K562 (cell line): ENCODE measurements at regions not wholly inside any gene's neighbourhood (a gene's known extent, or its start where the extent isn't known, plus 50 kb on each side); places are given as distances from the start of the nearest gene placed in this dataset.
"Not testable (repeated sequence)": the region's sequence is repeated elsewhere in the genome, so short reads cannot be mapped to it uniquely, and the experiment has no call there.

Source experiments
- ATAC-seq: fragments of 200-7000 bp; cut with Tn5 transposase; 3 replicates; pipeline ENCODE4 v1.9.1; 2020; ENCODE audit warnings: moderate library complexity
- BruUV-seq: library from RNA; stranded (reverse); fragments of 400-500 nt; replicated peaks from 2 replicates; lab custom pipeline; 2021; lab: Mats Ljungman, UMichigan
- CTCF ChIA-PET: fragments of 300-600 bp; formaldehyde crosslinking; extraction: SDS; loops from one replicate; lab custom pipeline; 2021; ENCODE audit warnings: low intra/inter-chr PET ratio; lab: Yijun Ruan, JAX
- POLR2A ChIA-PET: fragments of 300-600, 350-650 bp; sonication (Branson Sonifier 250); formaldehyde crosslinking; extraction: SDS; loops from one replicate; lab custom pipeline; 2021; ENCODE audit warnings: antibody characterized with exemption, inconsistent platforms; lab: Yijun Ruan, JAX
- DNase-seq, 4 experiments: peaks; one replicate each; pipeline versions ENCODE4 v3.0.0 to v3.0.0-alpha.2; 2011 to 2018; ENCODE audit warnings: low spot score in 3 of 4, mixed read lengths in 3 of 4; ENCODE audit errors: extremely low read depth in 1 of 4
- FAIRE-seq: peaks from 2 replicates; lab custom pipeline; 2011; peaks lifted over from hg19 to GRCh38; lab: Jason Lieb, UNC
- H2AFZ ChIP-seq: 2 replicates; pipeline ENCODE4 v1.6.0; 2011; ENCODE audit warnings: low read depth, low read length, control low read depth, inconsistent platforms
- H3K27ac ChIP-seq: fragments of 200-600 bp; 3 replicates; pipeline ENCODE4 v1.8.0; 2011; ENCODE audit warnings: low read depth, mild to moderate bottlenecking, control low read depth, inconsistent platforms, low read length, moderate library complexity, mixed read lengths; ENCODE audit errors: extremely low read depth
- H3K27me3 ChIP-seq, 2 experiments: fragments of 300-600 bp in 1 of 2; 2 replicates in 1 of 2; 3 replicates in 1 of 2; pipeline versions ENCODE4 v1.6.0 to v1.8.0; 2011; ENCODE audit warnings: inconsistent platforms in 2 of 2, low read length in 2 of 2, mild to moderate bottlenecking in 1 of 2, mixed read lengths in 1 of 2, moderate library complexity in 1 of 2; ENCODE audit not compliant: control insufficient read depth in 2 of 2, insufficient read depth in 2 of 2
- H3K36me3 ChIP-seq: fragments of 300-600 bp; 3 replicates; pipeline ENCODE4 v1.8.0; 2011; ENCODE audit warnings: mild to moderate bottlenecking, low read length, inconsistent platforms; ENCODE audit not compliant: control insufficient read depth, insufficient read depth
- H3K4me1 ChIP-seq, 2 experiments: fragments of 200-600 bp in 1 of 2; replicated peaks in 1 of 2; 2 replicates in 1 of 2; 3 replicates in 1 of 2; pipeline versions ENCODE4 v1.5.1 to v1.8.0; 2011; ENCODE audit warnings: inconsistent platforms in 2 of 2, low read length in 2 of 2, mild to moderate bottlenecking in 1 of 2, mixed read lengths in 1 of 2, moderate library complexity in 1 of 2; ENCODE audit not compliant: control insufficient read depth in 2 of 2, insufficient read depth in 2 of 2
- H3K4me2 ChIP-seq: 2 replicates; pipeline ENCODE4 v1.6.1; 2011; ENCODE audit warnings: low read length, control low read depth, inconsistent platforms, mixed read lengths; ENCODE audit not compliant: insufficient read depth
- H3K4me3 ChIP-seq: fragments of 200-600 bp; sonication (generic), shearing (Covaris generic); 2 replicates; pipeline ENCODE4 v1.5.1; 2016; ENCODE audit warnings: control low read depth, inconsistent platforms
- H3K79me2 ChIP-seq: fragments of 200-600 bp; 3 replicates; pipeline ENCODE4 v1.8.0; 2011; ENCODE audit warnings: low read length, inconsistent platforms; ENCODE audit not compliant: control insufficient read depth, insufficient read depth
- H3K9ac ChIP-seq, 2 experiments: 2 replicates each; pipeline versions ENCODE4 v1.6.0 to v1.6.1; 2011; ENCODE audit warnings: low read depth in 2 of 2, low read length in 2 of 2, control low read depth in 1 of 2, inconsistent platforms in 1 of 2, mild to moderate bottlenecking in 1 of 2, mixed read lengths in 1 of 2; ENCODE audit not compliant: insufficient read depth in 1 of 2
- H3K9me1 ChIP-seq: one replicate; pipeline ENCODE4 v1.6.0; 2011; ENCODE audit warnings: inconsistent platforms, mild to moderate bottlenecking, low read length, moderate library complexity; ENCODE audit not compliant: control insufficient read depth, insufficient read depth
- H3K9me3 ChIP-seq: replicated peaks from 2 replicates; pipeline ENCODE4 v1.5.1; 2011; ENCODE audit warnings: low read depth, low read length, inconsistent platforms; ENCODE audit not compliant: control insufficient read depth, insufficient read depth
- H4K20me1 ChIP-seq: replicated peaks from 2 replicates; pipeline ENCODE4 v1.6.1; 2011; ENCODE audit warnings: low read length, inconsistent platforms, mixed read lengths; ENCODE audit not compliant: control insufficient read depth, insufficient read depth
- CCAR2 ChIP-seq: fragments of 200-400 bp; formaldehyde crosslinking; IDR thresholded peaks from 2 replicates; pipeline ENCODE4 v1.6.1; 2017; ENCODE audit warnings: mild to moderate bottlenecking, low read depth, low read length
- CHD4 ChIP-seq: fragments of 200-600 bp; sonication (generic); IDR thresholded peaks from 3 replicates; pipeline ENCODE4 v1.6.1; 2012; ENCODE audit warnings: low read depth, mild to moderate bottlenecking, mixed read lengths, low read length, inconsistent platforms; ENCODE audit not compliant: insufficient read depth, insufficient replicate concordance, poor library complexity, severe bottlenecking
- DDX20 ChIP-seq: fragments of 450-650 bp; IDR thresholded peaks from 2 replicates; pipeline ENCODE4 v1.6.1; 2016; ENCODE audit warnings: missing genetic modification characterization, low read depth, mild to moderate bottlenecking, missing compliant biosample characterization, moderate library complexity
- ETS2 ChIP-seq: IDR thresholded peaks from 2 replicates; pipeline ENCODE4 v1.6.1; 2016; ENCODE audit warnings: borderline replicate concordance, missing genetic modification characterization, mild to moderate bottlenecking, moderate library complexity, missing compliant biosample characterization; ENCODE audit not compliant: poor library complexity, severe bottlenecking
- FOXK2 ChIP-seq, 2 experiments: fragments of 450-650 bp; IDR thresholded peaks in 1 of 2; conservative IDR thresholded peaks in 1 of 2; 2 replicates each; pipeline ENCODE4 v1.6.1; 2016; ENCODE audit warnings: low read depth in 2 of 2, mild to moderate bottlenecking in 1 of 2
- NCOA1 ChIP-seq: fragments of 450-650 bp; IDR thresholded peaks from 2 replicates; pipeline ENCODE4 v1.6.1; 2016; ENCODE audit warnings: low read depth
- ZC3H8 ChIP-seq: fragments of 450-650 bp; IDR thresholded peaks from 2 replicates; pipeline ENCODE4 v1.6.1; 2017
- ZNF436 ChIP-seq: fragments of 250-450, 450-650 bp; sonication (Bioruptor Pico); formaldehyde crosslinking; IDR thresholded peaks from 2 replicates; pipeline ENCODE4 v1.7.0; 2020; ENCODE audit warnings: mild to moderate bottlenecking
- ZNF707 ChIP-seq: fragments of 250-450 bp; sonication (Bioruptor Pico); conservative IDR thresholded peaks from 2 replicates; pipeline ENCODE4 v1.8.0; 2022; ENCODE audit warnings: inconsistent platforms, mild to moderate bottlenecking, moderate library complexity
- ZNF780A ChIP-seq: fragments of 250-450 bp; sonication (Bioruptor Pico); IDR thresholded peaks from 2 replicates; pipeline ENCODE4 v1.5.0; 2021; ENCODE audit warnings: mild to moderate bottlenecking
- WGBS: fragments of 100-300 bp; shearing (Covaris generic); methylation state at CpG from one replicate; pipeline ENCODE4 v1.1.6; 2016; ENCODE audit warnings: low coverage, mixed read lengths; ENCODE audit not compliant: insufficient coverage; ENCODE audit errors: missing lambda C conversion rate; 5-methylcytosine and 5-hydroxymethylcytosine counted together
- in situ Hi-C: fragments of 300-500 bp; cut with MboI; formaldehyde crosslinking; loops from 4 replicates; pipeline ENCODE4 v1.15.0; 2018; ENCODE audit warnings: inconsistent platforms, mixed read lengths
- intact Hi-C: fragments of 100-400 bp; cut with micrococcal nuclease; formaldehyde crosslinking; loops from 2 replicates; pipeline ENCODE4 v1.14.2; 2022
- TF ChIP-seq, protein P1 (sequence below): fragments of 150-350 bp; conservative IDR thresholded peaks from 2 replicates; pipeline ENCODE4 v1.6.1; 2014; ENCODE audit warnings: low read length

DNA sequence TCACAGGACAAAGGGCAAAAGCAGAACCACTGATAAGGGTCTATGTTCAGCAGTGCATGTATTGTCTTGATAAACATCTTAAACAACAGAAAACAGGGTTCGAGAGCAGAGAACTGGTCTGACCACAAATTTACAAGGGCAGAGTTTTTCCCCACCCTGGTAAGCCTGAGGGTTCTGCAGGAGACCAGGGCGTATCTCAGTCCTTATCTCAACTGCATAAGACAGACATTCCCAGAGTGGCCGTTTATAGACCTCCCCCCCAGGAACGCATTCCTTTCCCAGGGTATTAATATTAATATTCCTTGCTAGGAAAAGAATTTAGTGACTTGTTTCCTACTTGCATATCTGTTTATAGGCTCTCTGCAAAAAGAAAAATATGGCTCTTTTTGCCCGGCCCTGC lies 274.1 kb downstream of the OSTF1 start:
- DNase-seq, H3K27ac ChIP-seq, POLR2A ChIA-PET, intact Hi-C loops, H3K4me1 ChIP-seq, ATAC-seq, BruUV-seq, H3K36me3 ChIP-seq, FAIRE-seq, H3K9ac ChIP-seq, H4K20me1 ChIP-seq, in situ Hi-C loops, H3K4me3 ChIP-seq, H3K9me3 ChIP-seq, H3K9me1 ChIP-seq, H2AFZ ChIP-seq, H3K79me2 ChIP-seq, CTCF ChIA-PET, H3K27me3 ChIP-seq, H3K4me2 ChIP-seq: not testable (repeated sequence)
- WGBS: 0% methylated on average over 5 of the region's 5 CpGs

DNA sequence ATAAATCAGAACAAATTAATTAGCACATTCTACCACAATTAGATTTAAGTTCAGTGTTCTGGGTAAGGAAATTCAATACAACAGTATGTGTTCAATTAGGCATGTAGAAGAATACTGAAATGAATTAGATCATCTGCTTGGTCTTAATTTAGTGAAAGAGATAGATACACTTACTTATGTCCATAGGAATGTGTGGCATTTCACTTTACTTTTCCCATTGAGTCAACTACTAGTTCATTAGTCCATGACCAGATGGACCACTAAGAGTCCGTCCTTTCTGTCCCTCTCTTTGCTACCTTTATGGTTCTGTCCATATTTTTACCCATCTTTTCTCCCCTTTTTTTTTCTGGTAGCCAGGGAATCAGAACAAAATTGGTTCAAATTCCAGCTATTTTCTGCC lies 276.9 kb downstream of the OSTF1 start:
- no TSS peak for BruUV-seq
- FAIRE-seq: no peak
- POLR2A ChIA-PET: no interaction called here

More for the DNA sequence above, 276.9 kb downstream of the OSTF1 start:
- Histone ChIP-seq H4K20me1 (no peaks in the 10 kb centered on the region), H3K4me3 (no peak overlapping the region), H3K4me2 (no peak overlapping the region), H3K9me1 (no peaks in the 10 kb centered on the region), H3K4me1 (no peaks in the 10 kb centered on the region), H3K9ac (no peak overlapping the region), H2AFZ (no peak overlapping the region), H3K36me3 (no peaks in the 10 kb centered on the region), H3K79me2 (no peaks in the 10 kb centered on the region), H3K27me3 (no peaks in the 10 kb centered on the region), H3K27ac (no peak overlapping the region), H3K9me3 (no peaks in the 10 kb centered on the region)
- in situ Hi-C loops (no loop called here), intact Hi-C loops (no loop called here)
- no peak for DNase-seq
- no peak for ATAC-seq
- CTCF ChIA-PET: no interaction called here
- no peak for TF ChIP-seq ZC3H8
- TF ChIP-seq CHD4: no peak
- no peak for TF ChIP-seq ZNF707 (CRISPR knock-in tag)
- TF ChIP-seq ETS2: no peak
- TF ChIP-seq ZNF436 (CRISPR knock-in tag): no peak
- TF ChIP-seq, protein P1, sequence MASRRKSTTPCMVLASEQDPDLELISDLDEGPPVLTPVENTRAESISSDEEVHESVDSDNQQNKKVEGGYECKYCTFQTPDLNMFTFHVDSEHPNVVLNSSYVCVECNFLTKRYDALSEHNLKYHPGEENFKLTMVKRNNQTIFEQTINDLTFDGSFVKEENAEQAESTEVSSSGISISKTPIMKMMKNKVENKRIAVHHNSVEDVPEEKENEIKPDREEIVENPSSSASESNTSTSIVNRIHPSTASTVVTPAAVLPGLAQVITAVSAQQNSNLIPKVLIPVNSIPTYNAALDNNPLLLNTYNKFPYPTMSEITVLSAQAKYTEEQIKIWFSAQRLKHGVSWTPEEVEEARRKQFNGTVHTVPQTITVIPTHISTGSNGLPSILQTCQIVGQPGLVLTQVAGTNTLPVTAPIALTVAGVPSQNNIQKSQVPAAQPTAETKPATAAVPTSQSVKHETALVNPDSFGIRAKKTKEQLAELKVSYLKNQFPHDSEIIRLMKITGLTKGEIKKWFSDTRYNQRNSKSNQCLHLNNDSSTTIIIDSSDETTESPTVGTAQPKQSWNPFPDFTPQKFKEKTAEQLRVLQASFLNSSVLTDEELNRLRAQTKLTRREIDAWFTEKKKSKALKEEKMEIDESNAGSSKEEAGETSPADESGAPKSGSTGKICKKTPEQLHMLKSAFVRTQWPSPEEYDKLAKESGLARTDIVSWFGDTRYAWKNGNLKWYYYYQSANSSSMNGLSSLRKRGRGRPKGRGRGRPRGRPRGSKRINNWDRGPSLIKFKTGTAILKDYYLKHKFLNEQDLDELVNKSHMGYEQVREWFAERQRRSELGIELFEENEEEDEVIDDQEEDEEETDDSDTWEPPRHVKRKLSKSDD: no peak
- TF ChIP-seq NCOA1: no peak
- TF ChIP-seq ZNF780A (CRISPR knock-in tag): no peak
- TF ChIP-seq FOXK2 (conservative IDR thresholded peaks at IDR 0.05 in 1 of 2, IDR thresholded peaks at IDR 0.05 in 1 of 2; ENCODE audit: low read depth in 2 of 2): no peak
- no peak for TF ChIP-seq CCAR2
- TF ChIP-seq DDX20 (tag): no peak
- 0% methylated on average over 1 of the region's 1 CpG for whole genome bisulfite sequencing
